ENCODE measurements at regions not wholly inside any gene's neighbourhood (a gene's known extent, or its start where the extent isn't known, plus 50 kb on each side); places are given as distances from the start of the nearest gene placed in this dataset.
A peak's percentile ranks its signal among the peaks of the same experiment; 100 is the strongest.

DNA sequence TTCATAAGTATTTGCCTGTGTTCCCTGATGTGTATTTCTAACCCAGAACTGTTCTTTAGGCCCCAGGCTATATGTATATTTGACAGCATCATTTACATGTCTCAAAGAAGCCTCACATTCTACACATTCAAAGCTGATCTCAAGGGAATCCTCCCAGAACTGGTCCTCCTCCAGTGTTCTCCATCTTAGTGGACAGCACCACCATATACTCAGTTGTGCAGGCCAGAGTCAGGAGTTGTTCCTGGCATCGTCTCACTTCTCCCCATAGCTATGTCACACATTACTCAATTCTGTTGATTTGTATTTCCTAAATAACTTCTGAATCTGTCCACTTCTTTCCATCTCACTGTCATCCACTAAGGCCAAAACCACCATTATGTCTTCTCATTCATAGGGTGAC lies 82.8 kb upstream of the TRPC3 start:
- no peak for DNase-seq (ENCODE audit: low spot score)

- no peak for DNase-seq (ENCODE audit: low spot score)
Observed at GRCh38 chr4:122027203-122027602, 75.3 kb upstream of the TRPC3 start.

- DNase-seq (ENCODE audit: low spot score) = no peak
Observed at GRCh38 chr4:122017296-122017695, 65.4 kb upstream of the TRPC3 start.

DNA sequence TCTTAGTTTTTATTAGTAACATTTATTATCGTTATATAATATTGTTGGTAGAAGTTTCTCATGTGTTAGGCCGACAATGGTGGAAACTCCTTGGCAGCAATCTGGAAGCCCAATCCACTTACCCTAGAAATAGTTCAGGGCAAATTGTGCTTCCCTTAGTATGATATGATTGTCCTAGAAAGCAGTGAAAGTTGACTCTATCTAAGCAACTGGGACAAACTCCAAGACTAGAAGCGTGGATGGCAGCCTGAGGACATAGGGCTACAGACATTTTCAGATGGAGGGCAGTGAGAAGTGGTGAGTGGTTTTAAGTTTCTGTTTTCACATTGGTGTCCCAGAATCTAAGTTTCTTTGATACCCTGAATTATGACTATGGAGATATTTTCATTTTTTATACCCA lies 63.3 kb upstream of the TRPC3 start:
- no peak for DNase-seq (ENCODE audit: low spot score)

DNA sequence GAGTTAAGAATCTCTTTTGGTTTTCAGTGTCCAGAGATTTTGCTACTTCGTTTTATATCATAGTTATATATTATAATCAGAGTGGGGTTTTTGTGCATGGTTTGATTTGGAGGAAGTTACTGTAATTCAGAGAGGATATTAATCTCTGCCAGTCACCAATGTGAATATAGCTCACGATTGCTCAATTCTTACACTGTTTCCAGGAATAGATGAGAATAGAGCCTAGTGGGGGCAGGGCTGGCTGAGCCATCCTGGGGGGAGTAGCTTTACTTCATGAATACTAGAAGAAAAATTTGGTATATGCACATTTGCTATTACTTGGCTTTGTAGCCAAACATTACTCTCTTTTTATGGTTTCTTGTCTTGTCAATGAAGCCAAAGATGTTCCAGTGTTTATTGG lies 60.9 kb upstream of the TRPC3 start:
- no peak for DNase-seq (ENCODE audit: low spot score)

DNA sequence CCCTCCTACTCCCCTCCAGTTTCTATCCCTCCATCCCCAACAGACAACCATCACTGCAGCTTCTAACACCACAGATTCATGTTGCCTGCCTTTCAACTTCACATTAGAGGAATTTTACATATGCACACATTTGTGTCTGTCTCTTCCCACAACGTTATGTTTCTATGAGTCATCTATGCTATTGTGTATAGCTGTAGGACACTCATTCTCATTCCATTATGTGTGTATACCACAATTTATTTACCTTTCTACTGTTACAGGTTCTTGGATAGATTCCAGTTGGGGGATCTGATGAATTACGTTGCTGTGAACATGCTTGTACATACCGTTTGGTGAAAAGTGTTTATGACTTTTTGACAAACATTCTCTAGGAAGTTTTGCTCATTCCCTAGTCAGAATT lies 58.8 kb upstream of the TRPC3 start:
- DNase-seq (ENCODE audit: low spot score) = no peak

DNA sequence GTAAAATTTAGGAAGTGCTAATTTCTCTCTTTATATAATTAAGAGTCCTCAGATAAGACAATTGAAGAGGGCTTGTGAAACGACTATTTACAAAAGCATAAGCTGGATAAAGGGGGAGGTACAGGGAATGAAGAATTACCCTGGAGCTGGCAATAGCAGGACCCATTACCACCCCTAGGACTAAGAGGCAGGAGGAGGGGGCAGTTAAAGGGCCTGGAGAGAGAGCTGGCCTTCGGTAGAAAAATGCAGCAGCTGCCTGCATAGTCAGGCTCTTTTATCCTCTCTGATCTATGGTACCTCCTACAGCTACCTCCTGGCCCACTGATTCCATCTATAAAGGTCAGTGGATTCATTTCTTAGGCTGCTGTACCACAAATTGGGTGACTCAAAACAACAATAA lies 57.7 kb upstream of the TRPC3 start:
- no peak for DNase-seq (ENCODE audit: low spot score)

GRCh38 chr4:122007016-122007415 lies 55.2 kb upstream of the TRPC3 start:
- DNase-seq (ENCODE audit: low spot score) = no peak

- no peak for DNase-seq (ENCODE audit: low spot score)
Observed at GRCh38 chr4:122005064-122005755, 53.4 kb upstream of the TRPC3 start.

GRCh38 chr4:122003335-122003734 lies 51.5 kb upstream of the TRPC3 start:
- peak; percentile 20 for DNase-seq (ENCODE audit: low spot score)
